ENCODE measurements at regions not wholly inside any gene's neighbourhood (a gene's known extent, or its start where the extent isn't known, plus 50 kb on each side); places are given as distances from the start of the nearest gene placed in this dataset.

DNA sequence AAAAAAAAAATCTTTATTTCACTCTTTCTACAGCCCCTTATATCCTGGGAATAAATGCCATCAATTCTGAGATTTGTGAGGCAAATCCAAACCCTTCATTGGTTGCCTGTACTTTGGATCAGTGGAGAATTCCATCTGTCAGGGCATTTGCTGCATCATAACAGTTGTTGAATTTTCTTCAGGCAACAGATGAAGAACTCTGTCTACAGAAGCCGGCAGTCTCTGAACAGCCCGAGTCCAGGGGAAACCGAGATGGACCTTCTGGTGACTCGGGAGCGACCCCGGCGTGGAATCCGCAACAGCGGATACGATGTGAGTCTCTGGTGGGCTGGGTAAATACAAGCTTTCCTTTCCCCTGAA lies 82.3 kb downstream of the C11orf91 start:
- no peak overlapping the region for H3K27ac ChIP-seq
- ChIA-PET CTCF (no interaction called here), POLR2A (ENCODE audit: low non-redundant PET) (no interaction called here)
- TF ChIP-seq, protein P1, sequence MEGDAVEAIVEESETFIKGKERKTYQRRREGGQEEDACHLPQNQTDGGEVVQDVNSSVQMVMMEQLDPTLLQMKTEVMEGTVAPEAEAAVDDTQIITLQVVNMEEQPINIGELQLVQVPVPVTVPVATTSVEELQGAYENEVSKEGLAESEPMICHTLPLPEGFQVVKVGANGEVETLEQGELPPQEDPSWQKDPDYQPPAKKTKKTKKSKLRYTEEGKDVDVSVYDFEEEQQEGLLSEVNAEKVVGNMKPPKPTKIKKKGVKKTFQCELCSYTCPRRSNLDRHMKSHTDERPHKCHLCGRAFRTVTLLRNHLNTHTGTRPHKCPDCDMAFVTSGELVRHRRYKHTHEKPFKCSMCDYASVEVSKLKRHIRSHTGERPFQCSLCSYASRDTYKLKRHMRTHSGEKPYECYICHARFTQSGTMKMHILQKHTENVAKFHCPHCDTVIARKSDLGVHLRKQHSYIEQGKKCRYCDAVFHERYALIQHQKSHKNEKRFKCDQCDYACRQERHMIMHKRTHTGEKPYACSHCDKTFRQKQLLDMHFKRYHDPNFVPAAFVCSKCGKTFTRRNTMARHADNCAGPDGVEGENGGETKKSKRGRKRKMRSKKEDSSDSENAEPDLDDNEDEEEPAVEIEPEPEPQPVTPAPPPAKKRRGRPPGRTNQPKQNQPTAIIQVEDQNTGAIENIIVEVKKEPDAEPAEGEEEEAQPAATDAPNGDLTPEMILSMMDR (conservative IDR thresholded peaks at IDR 0.05; ENCODE audit: low read depth), result no peak
- DNase-seq (ENCODE audit: low spot score), result no peak

DNA sequence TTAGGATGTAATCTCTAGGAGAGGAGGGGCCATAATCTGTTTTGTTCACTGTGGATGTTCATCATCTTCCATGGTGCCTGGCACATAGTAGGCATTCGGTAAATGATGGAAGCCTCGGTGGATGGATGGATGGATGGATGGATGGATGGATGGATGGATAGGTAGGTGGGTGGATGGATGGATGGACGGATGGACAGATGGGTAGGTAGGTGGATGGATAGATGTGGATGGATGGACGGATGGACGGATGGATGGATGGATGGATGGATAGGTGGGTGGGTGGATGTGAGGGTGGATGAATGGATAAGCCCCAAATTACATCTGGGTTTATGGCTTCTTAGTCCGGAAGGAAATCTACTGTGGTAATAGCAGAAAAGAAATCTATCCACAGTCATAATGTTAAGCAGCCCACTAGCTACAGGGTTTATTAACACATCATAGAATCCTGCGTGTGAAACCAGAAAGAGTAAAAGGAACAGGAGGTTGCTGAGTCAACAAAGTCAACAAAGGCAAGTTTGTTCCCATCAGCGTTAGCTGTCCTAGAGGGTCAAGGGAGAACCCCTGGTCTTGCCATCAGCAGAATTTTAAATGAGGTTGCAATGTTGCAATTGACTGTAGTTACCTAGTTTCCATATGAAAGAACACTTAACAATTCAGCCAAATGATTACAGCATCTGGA lies 82.8 kb downstream of the C11orf91 start:
- ChIA-PET POLR2A (ENCODE audit: low non-redundant PET) (no interaction called here), CTCF (no interaction called here)
- DNase-seq (ENCODE audit: low spot score), result no peak
- no peak overlapping the region for H3K27ac ChIP-seq
- TF ChIP-seq, protein P1 (conservative IDR thresholded peaks at IDR 0.05; ENCODE audit: low read depth), result no peak

DNA sequence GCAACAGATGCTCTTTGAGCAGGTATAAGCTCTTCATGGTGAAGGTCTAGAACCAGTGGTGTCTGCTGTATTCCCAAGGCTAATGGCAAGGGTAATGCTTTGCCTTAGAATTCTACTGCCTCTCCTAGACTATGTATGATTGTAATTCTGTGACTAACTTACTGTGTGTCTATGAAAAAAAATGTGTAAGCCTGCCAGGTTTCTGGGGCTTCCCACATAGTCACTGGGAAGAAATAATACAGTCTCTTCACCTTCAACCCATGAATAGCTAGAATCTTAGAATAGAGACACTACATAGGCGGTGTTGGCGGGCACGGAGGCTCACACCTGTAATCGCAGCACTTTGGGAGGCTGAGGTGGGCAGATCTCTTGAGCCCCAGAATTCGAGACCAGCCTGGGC lies 84.1 kb downstream of the C11orf91 start:
- ChIA-PET POLR2A (ENCODE audit: low non-redundant PET) (no interaction called here), CTCF (no interaction called here)
- TF ChIP-seq, protein P1 (conservative IDR thresholded peaks at IDR 0.05; ENCODE audit: low read depth), result no peak
- no peak overlapping the region for H3K27ac ChIP-seq
- no peak for DNase-seq (ENCODE audit: low spot score)

DNA sequence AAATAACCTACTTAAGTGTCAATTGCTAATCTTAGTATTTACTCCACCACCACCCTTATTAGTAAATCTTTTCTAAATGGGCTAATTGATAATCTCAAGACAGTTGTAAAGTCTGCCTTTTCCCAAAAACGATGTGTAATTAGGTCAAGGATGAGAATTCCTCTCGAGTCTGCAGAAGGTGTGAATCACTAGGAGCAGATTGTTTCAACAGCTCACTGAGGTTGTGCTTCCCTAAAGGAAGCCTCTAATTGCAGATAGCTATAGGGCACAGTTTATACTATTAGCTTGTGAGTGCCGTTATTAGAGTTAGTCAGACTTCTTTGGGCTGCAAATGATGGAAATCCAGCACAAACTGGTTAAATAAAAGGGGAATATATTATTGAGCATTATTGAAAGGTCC lies 84.9 kb downstream of the C11orf91 start:
- ChIA-PET CTCF (no interaction called here), POLR2A (ENCODE audit: low non-redundant PET) (no interaction called here)
- TF ChIP-seq, protein P1 (conservative IDR thresholded peaks at IDR 0.05; ENCODE audit: low read depth), result no peak
- H3K27ac ChIP-seq, result no peak overlapping the region
- DNase-seq (ENCODE audit: low spot score), result no peak

DNA sequence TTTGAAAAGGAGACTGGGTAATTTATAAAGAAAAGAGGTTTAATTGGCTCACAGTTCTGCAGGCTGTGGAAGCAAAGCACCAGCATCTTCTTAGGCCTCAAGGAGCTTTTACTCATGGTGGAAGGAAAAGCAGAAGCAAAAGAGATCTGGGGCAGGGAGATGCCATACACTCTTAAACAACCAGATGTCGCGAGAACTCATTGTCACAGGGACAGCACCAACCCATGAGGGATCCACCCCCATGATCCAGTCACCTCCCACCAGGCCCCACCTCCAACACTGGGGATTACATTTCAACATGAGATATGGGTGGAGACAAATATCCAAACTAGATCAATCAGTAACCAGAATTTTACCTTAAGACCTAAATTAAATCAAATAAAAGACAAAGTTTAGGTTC lies 87.2 kb downstream of the C11orf91 start:
- ChIA-PET POLR2A (ENCODE audit: low non-redundant PET) (no interaction called here), CTCF (interaction anchor here (0.5 to 0.7 kb wide), 2 partner anchors 246 to 1286 kb away, joined by 3 read pairs; no protein-coding TSS in a partner anchor)
- TF ChIP-seq, protein P1 (conservative IDR thresholded peaks at IDR 0.05; ENCODE audit: low read depth), result no peak
- DNase-seq (ENCODE audit: low spot score), result no peak
- H3K27ac ChIP-seq, result no peak overlapping the region

DNA sequence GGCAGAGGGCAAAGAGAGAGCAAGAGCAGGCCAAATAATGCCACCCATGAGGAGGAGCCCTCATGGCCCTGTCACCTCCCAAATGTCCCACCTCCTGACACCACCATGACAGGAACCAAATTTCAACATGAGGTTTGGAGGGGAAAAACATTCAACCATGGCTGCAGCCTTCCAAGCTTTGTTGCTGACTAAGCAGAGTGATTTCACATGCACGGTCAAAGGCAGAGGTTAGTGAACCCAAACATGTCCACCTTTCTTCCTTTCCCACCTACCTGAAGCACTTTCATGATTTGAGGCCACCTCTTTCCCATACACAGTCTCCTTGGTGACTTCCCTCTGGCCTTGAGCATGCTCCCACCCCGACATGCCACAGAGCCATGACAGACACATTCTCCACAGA lies 89.7 kb downstream of the C11orf91 start:
- H3K27ac ChIP-seq, result no peak overlapping the region
- ChIA-PET POLR2A (ENCODE audit: low non-redundant PET) (no interaction called here), CTCF (interaction anchor here (1.0 kb wide), 1 partner anchor 35 kb away, joined by 3 read pairs; no protein-coding TSS in a partner anchor)
- no peak for DNase-seq (ENCODE audit: low spot score)
- TF ChIP-seq, protein P1 (conservative IDR thresholded peaks at IDR 0.05; ENCODE audit: low read depth), result no peak
